ENCODE measurements at regions not wholly inside any gene's neighbourhood (a gene's known extent, or its start where the extent isn't known, plus 50 kb on each side); places are given as distances from the start of the nearest gene placed in this dataset.

DNA sequence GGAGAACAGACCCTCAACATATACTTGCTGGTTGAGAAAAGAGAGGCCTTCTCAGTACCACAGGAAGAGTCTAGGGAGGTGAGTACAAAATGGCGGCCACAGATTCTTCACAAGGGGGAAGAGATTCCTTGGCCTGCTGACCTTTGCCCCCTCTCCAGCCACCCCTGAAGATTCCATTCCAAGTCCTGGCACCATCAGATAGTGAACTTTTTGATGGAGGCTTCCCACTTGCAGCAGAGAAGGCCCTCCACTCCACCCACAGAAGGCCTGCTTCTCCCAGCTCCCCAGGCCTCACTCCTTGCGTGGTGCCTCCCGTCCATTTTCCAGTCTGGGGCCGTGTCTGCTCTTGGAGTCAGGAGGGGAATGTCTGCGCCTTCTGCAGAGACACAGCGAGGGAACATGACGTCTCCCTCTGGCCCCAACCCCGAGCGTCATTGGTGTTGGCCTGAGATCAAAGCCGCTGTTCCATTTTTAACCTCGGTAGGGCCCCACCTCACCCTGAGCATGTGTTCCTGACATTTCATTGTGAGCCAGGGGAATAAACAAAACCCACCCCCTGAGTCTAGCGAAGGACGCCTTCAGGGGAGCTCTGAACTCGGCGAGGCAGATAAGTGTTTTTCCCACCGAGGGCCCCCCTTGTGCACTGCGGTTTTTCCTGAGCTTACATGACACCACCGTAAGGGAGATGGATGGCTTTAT is 268.7 kb upstream of the TBX3 start:
- no peaks in the 10 kb centered on the region for H3K4me1 ChIP-seq (ENCODE audit: control insufficient read depth in 1 of 2, low read depth in 2 of 2)
- TF ChIP-seq, protein P1, sequence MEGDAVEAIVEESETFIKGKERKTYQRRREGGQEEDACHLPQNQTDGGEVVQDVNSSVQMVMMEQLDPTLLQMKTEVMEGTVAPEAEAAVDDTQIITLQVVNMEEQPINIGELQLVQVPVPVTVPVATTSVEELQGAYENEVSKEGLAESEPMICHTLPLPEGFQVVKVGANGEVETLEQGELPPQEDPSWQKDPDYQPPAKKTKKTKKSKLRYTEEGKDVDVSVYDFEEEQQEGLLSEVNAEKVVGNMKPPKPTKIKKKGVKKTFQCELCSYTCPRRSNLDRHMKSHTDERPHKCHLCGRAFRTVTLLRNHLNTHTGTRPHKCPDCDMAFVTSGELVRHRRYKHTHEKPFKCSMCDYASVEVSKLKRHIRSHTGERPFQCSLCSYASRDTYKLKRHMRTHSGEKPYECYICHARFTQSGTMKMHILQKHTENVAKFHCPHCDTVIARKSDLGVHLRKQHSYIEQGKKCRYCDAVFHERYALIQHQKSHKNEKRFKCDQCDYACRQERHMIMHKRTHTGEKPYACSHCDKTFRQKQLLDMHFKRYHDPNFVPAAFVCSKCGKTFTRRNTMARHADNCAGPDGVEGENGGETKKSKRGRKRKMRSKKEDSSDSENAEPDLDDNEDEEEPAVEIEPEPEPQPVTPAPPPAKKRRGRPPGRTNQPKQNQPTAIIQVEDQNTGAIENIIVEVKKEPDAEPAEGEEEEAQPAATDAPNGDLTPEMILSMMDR (IDR thresholded peaks at IDR 0.05) = no peak
- H3K27me3 ChIP-seq (replicated peaks; ENCODE audit: insufficient read depth) = no peaks in the 10 kb centered on the region
- H3K36me3 ChIP-seq = no peaks in the 10 kb centered on the region
- no peak overlapping the region for H3K27ac ChIP-seq
- DNase-seq (ENCODE audit: low spot score) = no peak
- ATAC-seq (ENCODE audit: insufficient number of reproducible peaks, low FRiP score, low read depth) = no peak
- no peaks in the 10 kb centered on the region for H3K9me3 ChIP-seq
- H3K4me3 ChIP-seq = no peak overlapping the region

DNA sequence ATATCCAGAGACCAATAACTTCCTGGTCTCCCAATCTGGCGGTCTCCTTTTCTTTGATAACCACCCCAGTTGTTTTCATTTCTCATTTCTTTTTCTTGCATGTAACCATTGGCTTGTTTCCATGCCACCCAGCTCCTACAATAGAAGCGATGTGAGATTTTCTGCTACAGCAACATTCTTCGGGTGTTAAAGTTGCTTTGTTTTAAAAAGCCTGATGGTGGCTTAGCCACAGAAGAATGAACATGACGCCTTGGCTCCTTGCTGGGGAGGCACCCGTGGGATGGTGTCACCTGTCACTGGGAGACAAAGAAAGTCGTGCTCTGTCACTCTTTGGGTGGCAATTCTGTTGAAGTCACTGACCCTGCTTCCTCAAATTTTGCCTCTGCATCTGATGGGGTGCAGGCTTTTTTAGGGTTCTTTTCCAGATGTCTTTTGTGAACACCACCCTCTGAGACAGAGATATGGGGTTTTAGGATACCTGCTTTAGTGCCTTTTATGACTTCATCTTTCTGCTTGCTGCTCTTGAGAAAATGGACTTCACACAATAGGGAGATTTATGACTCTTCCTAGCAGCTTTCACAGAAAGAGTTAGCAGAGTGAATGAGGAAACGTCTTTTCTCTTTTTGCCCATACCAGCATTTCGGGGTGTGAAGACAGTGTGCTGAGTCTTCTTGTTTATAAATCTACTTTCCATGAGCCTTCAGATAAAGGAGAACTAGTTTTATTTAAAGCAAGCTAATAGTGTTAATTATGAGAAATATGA is 265.3 kb upstream of the TBX3 start:
- H3K9me3 ChIP-seq = no peaks in the 10 kb centered on the region
- no peaks in the 10 kb centered on the region for H3K4me1 ChIP-seq (ENCODE audit: control insufficient read depth in 1 of 2, low read depth in 2 of 2)
- no peak overlapping the region for H3K27ac ChIP-seq
- no peaks in the 10 kb centered on the region for H3K36me3 ChIP-seq
- ATAC-seq (ENCODE audit: insufficient number of reproducible peaks, low FRiP score, low read depth) (no peak), DNase-seq (ENCODE audit: low spot score) (no peak)
- H3K4me3 ChIP-seq = no peak overlapping the region
- TF ChIP-seq, protein P1 (IDR thresholded peaks at IDR 0.05) = no peak
- H3K27me3 ChIP-seq (replicated peaks; ENCODE audit: insufficient read depth) = no peaks in the 10 kb centered on the region

DNA sequence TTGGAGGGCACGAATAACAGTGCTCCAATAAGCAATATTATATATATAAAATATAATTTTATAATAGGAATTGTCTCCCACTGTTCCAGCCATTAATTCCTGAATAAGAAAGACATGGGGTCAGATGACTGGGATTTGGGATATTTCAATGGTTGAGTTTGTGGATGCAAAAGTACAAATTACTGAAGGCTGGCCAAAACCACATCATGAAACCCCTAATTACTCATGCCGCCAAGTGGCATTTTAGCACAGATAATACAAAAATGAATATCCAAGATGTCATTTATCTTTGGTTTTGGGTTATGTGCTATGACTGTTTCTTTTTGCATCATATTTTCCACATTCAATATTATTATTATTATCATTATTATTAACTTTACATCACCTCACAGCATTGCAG is 261.4 kb upstream of the TBX3 start:
- TF ChIP-seq, protein P1 (IDR thresholded peaks at IDR 0.05) = no peak
- Histone ChIP-seq H3K4me1 (ENCODE audit: control insufficient read depth in 1 of 2, low read depth in 2 of 2) (no peaks in the 10 kb centered on the region), H3K4me3 (no peak overlapping the region), H3K9me3 (no peaks in the 10 kb centered on the region), H3K36me3 (no peaks in the 10 kb centered on the region), H3K27ac (no peak overlapping the region), H3K27me3 (replicated peaks; ENCODE audit: insufficient read depth) (no peaks in the 10 kb centered on the region)
- ATAC-seq (ENCODE audit: insufficient number of reproducible peaks, low FRiP score, low read depth) (no peak), DNase-seq (ENCODE audit: low spot score) (no peak)

DNA sequence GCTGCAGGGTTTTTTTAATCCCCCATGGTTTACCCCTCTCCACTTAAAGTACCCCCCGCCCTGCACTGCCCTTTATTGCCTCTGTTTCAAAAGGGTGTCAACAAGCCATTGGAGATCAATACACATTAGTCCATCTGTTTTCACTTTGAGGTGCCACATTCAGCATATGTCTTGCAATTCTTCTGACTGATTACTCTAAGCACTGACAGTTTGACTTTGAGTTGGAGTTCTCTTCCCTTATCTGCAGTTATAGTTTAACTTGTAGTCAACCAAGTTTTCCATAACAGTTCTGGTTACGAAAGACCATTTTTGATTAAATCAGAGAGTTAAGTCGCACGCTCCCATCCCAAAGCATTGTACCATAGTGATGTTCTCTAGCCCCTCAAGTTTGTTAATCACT is 260.8 kb upstream of the TBX3 start:
- H3K27me3 ChIP-seq (replicated peaks; ENCODE audit: insufficient read depth) = no peaks in the 10 kb centered on the region

DNA sequence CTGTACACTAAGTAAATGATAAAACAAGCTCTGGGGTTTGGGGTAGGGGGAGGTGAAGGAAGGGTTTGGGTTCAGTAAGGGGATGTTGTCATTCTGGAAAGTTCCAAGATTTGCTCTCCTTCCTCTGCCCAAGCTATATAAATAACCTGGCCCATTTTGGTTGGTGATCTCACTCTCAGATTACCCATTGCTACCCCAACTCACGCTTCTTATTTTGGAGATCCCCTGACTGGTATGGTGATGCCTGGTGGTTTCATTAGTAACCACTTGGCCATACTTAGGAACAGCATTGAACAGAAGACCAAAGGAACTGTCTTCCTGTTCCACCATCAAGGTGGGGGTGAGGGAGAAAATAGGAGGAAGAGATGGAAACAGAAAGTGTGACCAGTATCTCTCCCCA is 259.6 kb upstream of the TBX3 start:
- no peak overlapping the region for H3K4me3 ChIP-seq
- no peaks in the 10 kb centered on the region for H3K9me3 ChIP-seq
- H3K27ac ChIP-seq = no peak overlapping the region
- no peak for DNase-seq (ENCODE audit: low spot score)
- no peaks in the 10 kb centered on the region for H3K4me1 ChIP-seq (ENCODE audit: control insufficient read depth in 1 of 2, low read depth in 2 of 2)
- no peaks in the 10 kb centered on the region for H3K27me3 ChIP-seq (replicated peaks; ENCODE audit: insufficient read depth)
- H3K36me3 ChIP-seq = no peaks in the 10 kb centered on the region
- TF ChIP-seq, protein P1 (IDR thresholded peaks at IDR 0.05) = no peak
- ATAC-seq (ENCODE audit: insufficient number of reproducible peaks, low FRiP score, low read depth) = no peak

More for the DNA sequence above, 260.8 kb upstream of the TBX3 start:
- H3K4me3 ChIP-seq = no peak overlapping the region
- no peaks in the 10 kb centered on the region for H3K36me3 ChIP-seq
- TF ChIP-seq, protein P1 (IDR thresholded peaks at IDR 0.05) = no peak
- H3K4me1 ChIP-seq (ENCODE audit: control insufficient read depth in 1 of 2, low read depth in 2 of 2) = no peaks in the 10 kb centered on the region
- no peak for ATAC-seq (ENCODE audit: insufficient number of reproducible peaks, low FRiP score, low read depth)
- no peak overlapping the region for H3K27ac ChIP-seq
- H3K9me3 ChIP-seq = no peaks in the 10 kb centered on the region
- no peak for DNase-seq (ENCODE audit: low spot score)

Data from thoracic aorta (tissue), 2 donors.